Activated naive CD8-positive, alpha-beta T cell treated with anti-CD3 and anti-CD28 coated beads, Interleukin-2, amount 10 ng/mL, durations not matched to agents 7 days and 5 days (primary cell): ENCODE measurements at regions not wholly inside any gene's neighbourhood (a gene's known extent, or its start where the extent isn't known, plus 50 kb on each side); places are given as distances from the start of the nearest gene placed in this dataset.

Experiments used
- ATAC-seq: fragments of 150-1000 bp; cut with Tn5 transposase; one replicate; pipeline ENCODE4 v1.10.0; 2021; ENCODE audit warnings: low read depth, moderate library complexity
- POLR2A ChIA-PET: fragments of 350-600 bp; sonication (Branson Sonifier 250); formaldehyde crosslinking; loops from one replicate; lab custom pipeline; 2021; ENCODE audit warnings: antibody characterized with exemption; lab: Charles Lee
- DNase-seq: peaks from one replicate; pipeline ENCODE4 v3.0.0; 2021
- H3K27ac Mint-ChIP-seq: one replicate; pipeline ENCODE4 v1.8.0; 2022; ENCODE audit warnings: mild to moderate bottlenecking, mixed read lengths
- H3K27me3 Mint-ChIP-seq: one replicate; pipeline ENCODE4 v1.8.0; 2022; ENCODE audit warnings: mild to moderate bottlenecking, moderate library complexity, mixed read lengths
- H3K36me3 Mint-ChIP-seq: one replicate; pipeline ENCODE4 v1.8.0; 2021; ENCODE audit warnings: mild to moderate bottlenecking, mixed read lengths
- H3K4me1 Mint-ChIP-seq: one replicate; pipeline ENCODE4 v1.8.0; 2021; ENCODE audit warnings: mixed read lengths
- H3K4me3 Mint-ChIP-seq: one replicate; pipeline ENCODE4 v1.8.0; 2022; ENCODE audit warnings: mild to moderate bottlenecking, moderate library complexity, mixed read lengths
- H3K9me3 Mint-ChIP-seq: one replicate; pipeline ENCODE4 v1.8.0; 2021; ENCODE audit warnings: mixed read lengths

GRCh38 chr12:91555436-91556415 is 373.1 kb upstream of the DCN start:
- POLR2A ChIA-PET: no interaction called here
- H3K4me1 Mint-ChIP-seq: peaks cover 3% of the 10 kb centered on the region
- no peak for DNase-seq
- H3K27ac Mint-ChIP-seq: no peak overlapping the region
- no peak overlapping the region for H3K4me3 Mint-ChIP-seq
- no peaks in the 10 kb centered on the region for H3K27me3 Mint-ChIP-seq
- peaks cover 10% of the 10 kb centered on the region for H3K9me3 Mint-ChIP-seq
- no peak for ATAC-seq
- peaks cover 7% of the 10 kb centered on the region for H3K36me3 Mint-ChIP-seq

- ATAC-seq (no peak), DNase-seq (no peak)
- Mint-ChIP-seq H3K36me3 (no peaks in the 10 kb centered on the region), H3K27me3 (no peaks in the 10 kb centered on the region), H3K27ac (no peak overlapping the region), H3K4me1 (no peaks in the 10 kb centered on the region), H3K9me3 (peaks cover 3% of the 10 kb centered on the region), H3K4me3 (no peak overlapping the region)
- POLR2A ChIA-PET: no interaction called here
Measured at GRCh38 chr12:91551927-91552326, 369.3 kb upstream of the DCN start.

GRCh38 chr12:91551242-91551641 is 368.6 kb upstream of the DCN start:
- Mint-ChIP-seq H3K36me3 (peaks cover 3% of the 10 kb centered on the region), H3K4me3 (no peak overlapping the region), H3K27me3 (no peaks in the 10 kb centered on the region), H3K27ac (no peak overlapping the region), H3K4me1 (no peaks in the 10 kb centered on the region), H3K9me3 (peaks cover 3% of the 10 kb centered on the region)
- ATAC-seq (no peak), DNase-seq (no peak)
- POLR2A ChIA-PET: no interaction called here

GRCh38 chr12:91542666-91543065 is 360.0 kb upstream of the DCN start:
- no peaks in the 10 kb centered on the region for H3K27me3 Mint-ChIP-seq
- peaks cover 11% of the 10 kb centered on the region for H3K9me3 Mint-ChIP-seq
- H3K27ac Mint-ChIP-seq: no peak overlapping the region
- POLR2A ChIA-PET: no interaction called here
- peaks cover 3% of the 10 kb centered on the region for H3K36me3 Mint-ChIP-seq
- ATAC-seq (no peak), DNase-seq (no peak)
- no peaks in the 10 kb centered on the region for H3K4me1 Mint-ChIP-seq
- H3K4me3 Mint-ChIP-seq: no peak overlapping the region

GRCh38 chr12:91542067-91542466 is 359.4 kb upstream of the DCN start:
- POLR2A ChIA-PET: no interaction called here
- DNase-seq (no peak), ATAC-seq (no peak)
- Mint-ChIP-seq H3K4me3 (no peak overlapping the region), H3K27ac (no peak overlapping the region), H3K9me3 (peaks cover 11% of the 10 kb centered on the region), H3K36me3 (peaks cover 3% of the 10 kb centered on the region), H3K27me3 (no peaks in the 10 kb centered on the region), H3K4me1 (no peaks in the 10 kb centered on the region)

- Mint-ChIP-seq H3K4me1 (peaks cover 2% of the 10 kb centered on the region), H3K36me3 (peaks cover 5% of the 10 kb centered on the region), H3K4me3 (no peak overlapping the region), H3K27ac (no peak overlapping the region), H3K9me3 (peaks cover 10% of the 10 kb centered on the region), H3K27me3 (no peaks in the 10 kb centered on the region)
- POLR2A ChIA-PET: no interaction called here
- no peak for DNase-seq
- no peak for ATAC-seq
Measured at GRCh38 chr12:91538418-91538817, 355.8 kb upstream of the DCN start.

GRCh38 chr12:91533366-91533765 is 350.7 kb upstream of the DCN start:
- peaks cover 2% of the 10 kb centered on the region for H3K4me1 Mint-ChIP-seq
- H3K9me3 Mint-ChIP-seq: peaks cover 8% of the 10 kb centered on the region
- POLR2A ChIA-PET: no interaction called here
- H3K4me3 Mint-ChIP-seq: no peak overlapping the region
- H3K36me3 Mint-ChIP-seq: peaks cover 5% of the 10 kb centered on the region
- no peak overlapping the region for H3K27ac Mint-ChIP-seq
- H3K27me3 Mint-ChIP-seq: no peaks in the 10 kb centered on the region
- no peak for ATAC-seq
- DNase-seq: no peak

- DNase-seq (no peak), ATAC-seq (no peak)
- Mint-ChIP-seq H3K4me1 (no peaks in the 10 kb centered on the region), H3K4me3 (no peak overlapping the region), H3K27me3 (no peaks in the 10 kb centered on the region), H3K36me3 (peaks cover 5% of the 10 kb centered on the region), H3K27ac (no peak overlapping the region), H3K9me3 (peaks cover 2% of the 10 kb centered on the region)
- POLR2A ChIA-PET: no interaction called here
Measured at GRCh38 chr12:91529829-91530228, 347.2 kb upstream of the DCN start.

GRCh38 chr12:91523831-91524230 is 341.2 kb upstream of the DCN start:
- no peak overlapping the region for H3K4me3 Mint-ChIP-seq
- DNase-seq: no peak
- no peaks in the 10 kb centered on the region for H3K27me3 Mint-ChIP-seq
- H3K9me3 Mint-ChIP-seq: peaks cover 1% of the 10 kb centered on the region
- no peak for ATAC-seq
- H3K4me1 Mint-ChIP-seq: no peaks in the 10 kb centered on the region
- H3K27ac Mint-ChIP-seq: no peak overlapping the region
- POLR2A ChIA-PET: no interaction called here
- H3K36me3 Mint-ChIP-seq: no peaks in the 10 kb centered on the region

GRCh38 chr12:91516695-91517047 is 334.1 kb upstream of the DCN start:
- H3K4me1 Mint-ChIP-seq: peaks cover 3% of the 10 kb centered on the region
- no peaks in the 10 kb centered on the region for H3K9me3 Mint-ChIP-seq
- no peak for DNase-seq

GRCh38 chr12:91515944-91516694 is 333.5 kb upstream of the DCN start:
- Mint-ChIP-seq H3K27me3 (no peaks in the 10 kb centered on the region), H3K4me3 (no peak overlapping the region), H3K27ac (no peak overlapping the region), H3K36me3 (no peaks in the 10 kb centered on the region), H3K4me1 (peaks cover 3% of the 10 kb centered on the region), H3K9me3 (no peaks in the 10 kb centered on the region)
- POLR2A ChIA-PET: no interaction called here
- ATAC-seq: no peak
- no peak for DNase-seq

More at GRCh38 chr12:91516695-91517047, 334.1 kb upstream of the DCN start:
- no peak overlapping the region for H3K27ac Mint-ChIP-seq
- no peak for ATAC-seq
- H3K36me3 Mint-ChIP-seq: no peaks in the 10 kb centered on the region
- POLR2A ChIA-PET: no interaction called here
- H3K4me3 Mint-ChIP-seq: no peak overlapping the region
- no peaks in the 10 kb centered on the region for H3K27me3 Mint-ChIP-seq

GRCh38 chr12:91513313-91513712 is 330.7 kb upstream of the DCN start:
- no peaks in the 10 kb centered on the region for H3K36me3 Mint-ChIP-seq
- H3K27ac Mint-ChIP-seq: no peak overlapping the region
- H3K4me3 Mint-ChIP-seq: no peak overlapping the region
- no peak for ATAC-seq
- POLR2A ChIA-PET: no interaction called here
- DNase-seq: no peak
- no peaks in the 10 kb centered on the region for H3K9me3 Mint-ChIP-seq
- peaks cover 3% of the 10 kb centered on the region for H3K4me1 Mint-ChIP-seq
- no peaks in the 10 kb centered on the region for H3K27me3 Mint-ChIP-seq

- no peak overlapping the region for H3K27ac Mint-ChIP-seq
- no peak for ATAC-seq
- POLR2A ChIA-PET: no interaction called here
- H3K36me3 Mint-ChIP-seq: no peaks in the 10 kb centered on the region
- no peaks in the 10 kb centered on the region for H3K9me3 Mint-ChIP-seq
- H3K27me3 Mint-ChIP-seq: no peaks in the 10 kb centered on the region
- H3K4me3 Mint-ChIP-seq: no peak overlapping the region
- no peak for DNase-seq
- H3K4me1 Mint-ChIP-seq: peaks cover 3% of the 10 kb centered on the region
Measured at GRCh38 chr12:91511795-91512420, 329.3 kb upstream of the DCN start.
